ENCODE measurements at regions not wholly inside any gene's neighbourhood (a gene's known extent, or its start where the extent isn't known, plus 50 kb on each side); places are given as distances from the start of the nearest gene placed in this dataset.

DNA sequence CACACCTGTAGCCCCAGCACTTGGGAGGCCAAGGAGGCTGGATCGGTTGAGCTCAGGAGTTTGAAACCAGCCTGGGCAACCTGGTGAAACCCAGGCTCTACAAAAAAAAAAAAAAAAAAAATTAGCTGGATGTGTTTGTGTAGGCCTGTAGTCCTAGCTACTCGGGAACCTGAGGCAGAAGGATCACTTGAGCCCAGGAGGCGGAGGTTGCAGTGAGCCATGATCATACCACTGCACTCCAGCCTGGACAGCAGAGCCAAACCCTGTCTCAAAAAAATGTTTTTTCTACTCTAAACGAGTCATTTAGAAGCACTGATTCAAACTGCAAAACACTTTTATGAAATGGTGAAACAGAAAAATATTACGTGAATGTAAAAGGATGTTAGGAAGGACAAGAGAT is 69.1 kb upstream of the SLC39A10 start:
- TF ChIP-seq, protein P1, sequence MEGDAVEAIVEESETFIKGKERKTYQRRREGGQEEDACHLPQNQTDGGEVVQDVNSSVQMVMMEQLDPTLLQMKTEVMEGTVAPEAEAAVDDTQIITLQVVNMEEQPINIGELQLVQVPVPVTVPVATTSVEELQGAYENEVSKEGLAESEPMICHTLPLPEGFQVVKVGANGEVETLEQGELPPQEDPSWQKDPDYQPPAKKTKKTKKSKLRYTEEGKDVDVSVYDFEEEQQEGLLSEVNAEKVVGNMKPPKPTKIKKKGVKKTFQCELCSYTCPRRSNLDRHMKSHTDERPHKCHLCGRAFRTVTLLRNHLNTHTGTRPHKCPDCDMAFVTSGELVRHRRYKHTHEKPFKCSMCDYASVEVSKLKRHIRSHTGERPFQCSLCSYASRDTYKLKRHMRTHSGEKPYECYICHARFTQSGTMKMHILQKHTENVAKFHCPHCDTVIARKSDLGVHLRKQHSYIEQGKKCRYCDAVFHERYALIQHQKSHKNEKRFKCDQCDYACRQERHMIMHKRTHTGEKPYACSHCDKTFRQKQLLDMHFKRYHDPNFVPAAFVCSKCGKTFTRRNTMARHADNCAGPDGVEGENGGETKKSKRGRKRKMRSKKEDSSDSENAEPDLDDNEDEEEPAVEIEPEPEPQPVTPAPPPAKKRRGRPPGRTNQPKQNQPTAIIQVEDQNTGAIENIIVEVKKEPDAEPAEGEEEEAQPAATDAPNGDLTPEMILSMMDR (IDR thresholded peaks at IDR 0.05) = no peak
- no peak for TF ChIP-seq ZFX (IDR thresholded peaks at IDR 0.05; ENCODE audit: borderline replicate concordance)

All from 22Rv1 (cell line).